RWPE1 (cell line): ENCODE measurements at regions not wholly inside any gene's neighbourhood (a gene's known extent, or its start where the extent isn't known, plus 50 kb on each side); places are given as distances from the start of the nearest gene placed in this dataset.

ENCODE experiments used
- CTCF ChIA-PET: fragments of 350-600 bp; sonication (Branson Sonifier 250); formaldehyde crosslinking; extraction: SDS; loops from one replicate; lab custom pipeline; 2021; lab: Yijun Ruan, JAX
- POLR2A ChIA-PET: fragments of 400-600 bp; formaldehyde crosslinking; extraction: SDS; loops from one replicate; lab custom pipeline; 2020; ENCODE audit warnings: antibody characterized with exemption; ENCODE audit not compliant: low non-redundant PET; lab: Yijun Ruan, JAX
- DNase-seq: peaks from one replicate; pipeline ENCODE4 v3.0.0; 2012; ENCODE audit warnings: low spot score
- H3K27ac ChIP-seq: fragments of 450-650 bp; 2 replicates; pipeline ENCODE4 v1.5.1; 2017
- CTCF ChIP-seq: fragments of 450-650 bp; conservative IDR thresholded peaks from 2 replicates; pipeline ENCODE4 v1.5.1; 2017; ENCODE audit warnings: low read depth, mild to moderate bottlenecking

- DNase-seq = no peak
- no peak for TF ChIP-seq CTCF
- ChIA-PET CTCF (interaction anchor here (0.6 kb wide), 1 partner anchor 1415 kb away, joined by 3 read pairs; no protein-coding TSS in a partner anchor), POLR2A (no interaction called here)
- no peak overlapping the region for H3K27ac ChIP-seq
These were observed 73.6 kb downstream of the CYLC2 start for GRCh38 chr9:103068753-103069152.

- POLR2A ChIA-PET = no interaction called here
- CTCF ChIA-PET = no interaction called here
- peak; percentile 32 for TF ChIP-seq CTCF
- peak; percentile 4 for DNase-seq
- H3K27ac ChIP-seq = no peak overlapping the region
These were observed 83.4 kb downstream of the CYLC2 start for GRCh38 chr9:103078581-103078980.

GRCh38 chr9:103082494-103082893 is 87.4 kb downstream of the CYLC2 start:
- H3K27ac ChIP-seq = no peak overlapping the region
- TF ChIP-seq CTCF = no peak
- ChIA-PET POLR2A (no interaction called here), CTCF (no interaction called here)
- no peak for DNase-seq

- H3K27ac ChIP-seq = no peak overlapping the region
- POLR2A ChIA-PET = no interaction called here
- TF ChIP-seq CTCF = no peak
- DNase-seq = no peak
- CTCF ChIA-PET = no interaction called here
These were observed 94.2 kb downstream of the CYLC2 start for GRCh38 chr9:103089357-103089756.

GRCh38 chr9:103104101-103104500 is 109.0 kb downstream of the CYLC2 start:
- TF ChIP-seq CTCF = no peak
- POLR2A ChIA-PET = no interaction called here

GRCh38 chr9:103116246-103116645 is 121.1 kb downstream of the CYLC2 start:
- ChIA-PET CTCF (no interaction called here), POLR2A (no interaction called here)
- no peak for TF ChIP-seq CTCF
- no peak overlapping the region for H3K27ac ChIP-seq
- no peak for DNase-seq

More at GRCh38 chr9:103104101-103104500, 109.0 kb downstream of the CYLC2 start:
- CTCF ChIA-PET = no interaction called here
- no peak for DNase-seq
- no peak overlapping the region for H3K27ac ChIP-seq

- CTCF ChIA-PET = no interaction called here
These were observed 131.4 kb downstream of the CYLC2 start for GRCh38 chr9:103126494-103126893.

More at GRCh38 chr9:103126494-103126893, 131.4 kb downstream of the CYLC2 start:
- POLR2A ChIA-PET = no interaction called here
- H3K27ac ChIP-seq = no peak overlapping the region
- DNase-seq = no peak
- no peak for TF ChIP-seq CTCF
